Brain microvascular endothelial cell (primary cell): ENCODE measurements at regions not wholly inside any gene's neighbourhood (a gene's known extent, or its start where the extent isn't known, plus 50 kb on each side); places are given as distances from the start of the nearest gene placed in this dataset.

ENCODE experiments used
- DNase-seq: peaks from one replicate; pipeline ENCODE4 v3.0.0-alpha.2; 2020
- H3K27ac ChIP-seq: fragments of 250-450 bp; sonication (Bioruptor Pico); 2 replicates; pipeline ENCODE4 v1.5.1; 2020; ENCODE audit warnings: mild to moderate bottlenecking, moderate library complexity
- H3K27me3 ChIP-seq: fragments of 250-450 bp; sonication (Bioruptor Pico); replicated peaks from 2 replicates; pipeline ENCODE4 v1.5.1; 2020; ENCODE audit warnings: mild to moderate bottlenecking
- H3K36me3 ChIP-seq: fragments of 250-450 bp; sonication (Bioruptor Pico); replicated peaks from 2 replicates; pipeline ENCODE4 v1.5.1; 2020; ENCODE audit warnings: mild to moderate bottlenecking
- H3K4me3 ChIP-seq: 2 replicates; pipeline ENCODE4 v1.5.1; 2011; ENCODE audit warnings: low read depth, mild to moderate bottlenecking, control low read depth, low read length, moderate library complexity
- in situ Hi-C: cut with HindIII; loops from 2 replicates; pipeline ENCODE4 v1.10.0; 2017; ENCODE audit warnings: low sequenced_read_pairs, low pct_ligation_motif_present
- TF ChIP-seq, protein P1 (sequence below): IDR thresholded peaks from 2 replicates; pipeline ENCODE4 v1.5.1; 2011; ENCODE audit warnings: low read depth, mild to moderate bottlenecking, moderate library complexity, low read length, control low read depth, inconsistent platforms; ENCODE audit errors: missing control alignments

GRCh38 chr10:53260213-53260612, 487.6 kb upstream of the MBL2 start:
- TF ChIP-seq, protein P1, sequence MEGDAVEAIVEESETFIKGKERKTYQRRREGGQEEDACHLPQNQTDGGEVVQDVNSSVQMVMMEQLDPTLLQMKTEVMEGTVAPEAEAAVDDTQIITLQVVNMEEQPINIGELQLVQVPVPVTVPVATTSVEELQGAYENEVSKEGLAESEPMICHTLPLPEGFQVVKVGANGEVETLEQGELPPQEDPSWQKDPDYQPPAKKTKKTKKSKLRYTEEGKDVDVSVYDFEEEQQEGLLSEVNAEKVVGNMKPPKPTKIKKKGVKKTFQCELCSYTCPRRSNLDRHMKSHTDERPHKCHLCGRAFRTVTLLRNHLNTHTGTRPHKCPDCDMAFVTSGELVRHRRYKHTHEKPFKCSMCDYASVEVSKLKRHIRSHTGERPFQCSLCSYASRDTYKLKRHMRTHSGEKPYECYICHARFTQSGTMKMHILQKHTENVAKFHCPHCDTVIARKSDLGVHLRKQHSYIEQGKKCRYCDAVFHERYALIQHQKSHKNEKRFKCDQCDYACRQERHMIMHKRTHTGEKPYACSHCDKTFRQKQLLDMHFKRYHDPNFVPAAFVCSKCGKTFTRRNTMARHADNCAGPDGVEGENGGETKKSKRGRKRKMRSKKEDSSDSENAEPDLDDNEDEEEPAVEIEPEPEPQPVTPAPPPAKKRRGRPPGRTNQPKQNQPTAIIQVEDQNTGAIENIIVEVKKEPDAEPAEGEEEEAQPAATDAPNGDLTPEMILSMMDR: no peak
- no peak for DNase-seq
- Histone ChIP-seq H3K4me3 (no peak overlapping the region), H3K27ac (no peak overlapping the region), H3K36me3 (no peaks in the 10 kb centered on the region), H3K27me3 (no peaks in the 10 kb centered on the region)
- in situ Hi-C loops: no loop called here

- DNase-seq: no peak
- Histone ChIP-seq H3K4me3 (no peak overlapping the region), H3K36me3 (no peaks in the 10 kb centered on the region), H3K27me3 (no peaks in the 10 kb centered on the region), H3K27ac (no peak overlapping the region)
- TF ChIP-seq, protein P1: no peak
- in situ Hi-C loops: no loop called here
Measured at GRCh38 chr10:53256623-53257022, 484.0 kb upstream of the MBL2 start.

- Histone ChIP-seq H3K27me3 (no peaks in the 10 kb centered on the region), H3K36me3 (no peaks in the 10 kb centered on the region), H3K4me3 (no peak overlapping the region), H3K27ac (no peak overlapping the region)
- TF ChIP-seq, protein P1: no peak
- in situ Hi-C loops: no loop called here
- no peak for DNase-seq
Measured at GRCh38 chr10:53255661-53256205, 483.1 kb upstream of the MBL2 start.

- no peaks in the 10 kb centered on the region for H3K36me3 ChIP-seq
- no peak overlapping the region for H3K4me3 ChIP-seq
- DNase-seq: no peak
- H3K27me3 ChIP-seq: no peaks in the 10 kb centered on the region
- no peak overlapping the region for H3K27ac ChIP-seq
- in situ Hi-C loops: no loop called here
- TF ChIP-seq, protein P1: no peak
Measured at GRCh38 chr10:53253221-53253620, 480.6 kb upstream of the MBL2 start.

DNA sequence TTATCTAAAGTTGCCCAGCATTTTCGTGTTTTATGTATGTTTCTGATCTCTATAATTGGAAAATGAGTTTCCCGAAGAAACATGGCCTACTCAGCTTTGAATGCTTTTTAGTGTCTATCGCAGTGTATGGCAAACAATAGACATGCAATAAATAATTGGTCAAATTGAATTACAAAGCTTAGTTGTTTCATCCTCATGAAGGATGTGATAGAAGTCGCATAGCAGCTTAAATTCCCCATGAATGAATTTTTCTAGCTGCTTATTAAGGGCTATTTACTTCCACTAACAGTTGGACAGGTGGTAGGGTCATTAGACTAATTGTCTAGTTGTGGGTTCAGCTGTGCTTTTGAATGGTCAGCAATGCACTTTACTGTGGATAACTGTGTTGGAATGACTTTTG, 467.3 kb upstream of the MBL2 start:
- in situ Hi-C loops: no loop called here
- no peak overlapping the region for H3K27ac ChIP-seq
- no peaks in the 10 kb centered on the region for H3K27me3 ChIP-seq
- no peak overlapping the region for H3K4me3 ChIP-seq
- DNase-seq: no peak
- H3K36me3 ChIP-seq: no peaks in the 10 kb centered on the region
- TF ChIP-seq, protein P1: no peak

DNA sequence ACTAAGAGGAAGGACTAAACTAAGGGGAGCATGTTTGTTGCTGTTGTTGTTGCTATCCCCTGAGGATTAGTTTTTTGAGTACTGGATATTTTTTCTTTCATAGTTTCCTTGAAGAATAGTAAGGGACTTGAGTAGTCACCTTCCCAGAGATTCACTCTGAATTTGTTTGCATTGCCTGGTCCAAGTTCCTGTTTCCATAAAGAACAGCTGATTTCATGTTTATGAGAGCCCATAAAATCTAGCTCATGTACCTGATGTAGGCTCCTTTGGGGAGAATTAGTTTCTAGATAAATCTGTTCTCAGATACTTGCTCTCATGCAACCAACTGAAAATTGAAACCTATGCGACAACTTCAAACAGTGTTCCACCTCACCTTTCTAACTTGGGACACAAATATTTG, 464.4 kb upstream of the MBL2 start:
- Histone ChIP-seq H3K27me3 (no peaks in the 10 kb centered on the region), H3K27ac (no peak overlapping the region), H3K36me3 (no peaks in the 10 kb centered on the region), H3K4me3 (no peak overlapping the region)
- DNase-seq: no peak
- in situ Hi-C loops: no loop called here
- TF ChIP-seq, protein P1: no peak
